ENCODE measurements at regions not wholly inside any gene's neighbourhood (a gene's known extent, or its start where the extent isn't known, plus 50 kb on each side); places are given as distances from the start of the nearest gene placed in this dataset.

- ChIA-PET CTCF (no interaction called here), POLR2A (no interaction called here)
- DNase-seq (ENCODE audit: extremely low spot score) = no peak
- no peak for TF ChIP-seq CTCF (IDR thresholded peaks at IDR 0.05; ENCODE audit: control extremely low read depth, extremely low read depth, low read depth, missing control alignments)
Observed at GRCh38 chr3:117495620-117496019, 786.0 kb downstream of the TUSC7 start.

GRCh38 chr3:117499189-117499870 is 789.8 kb downstream of the TUSC7 start:
- no peak for TF ChIP-seq CTCF (IDR thresholded peaks at IDR 0.05; ENCODE audit: control extremely low read depth, extremely low read depth, low read depth, missing control alignments)
- no peak for DNase-seq (ENCODE audit: extremely low spot score)
- ChIA-PET CTCF (interaction anchor here (0.8 to 3.3 kb wide), 4 partner anchors 10 to 28 kb away, joined by 3 to 14 read pairs (median 3); no protein-coding TSS in a partner anchor), POLR2A (no interaction called here)

GRCh38 chr3:117507958-117508357 is 798.4 kb downstream of the TUSC7 start:
- TF ChIP-seq CTCF (IDR thresholded peaks at IDR 0.05; ENCODE audit: control extremely low read depth, extremely low read depth, low read depth, missing control alignments) = no peak
- ChIA-PET POLR2A (no interaction called here), CTCF (interaction anchor here (1.1 to 4.2 kb wide), 3 partner anchors 8 to 449 kb away, joined by 3 to 14 read pairs (median 3); no protein-coding TSS in a partner anchor)
- DNase-seq (ENCODE audit: extremely low spot score) = no peak

- no peak for DNase-seq (ENCODE audit: extremely low spot score)
- no peak for TF ChIP-seq CTCF (IDR thresholded peaks at IDR 0.05; ENCODE audit: control extremely low read depth, extremely low read depth, low read depth, missing control alignments)
- ChIA-PET POLR2A (no interaction called here), CTCF (interaction anchor here (4.2 kb wide), 1 partner anchor 10 kb away, joined by 14 read pairs; no protein-coding TSS in a partner anchor)
Observed at GRCh38 chr3:117509858-117510257, 800.3 kb downstream of the TUSC7 start.

GRCh38 chr3:117510396-117510795 is 800.8 kb downstream of the TUSC7 start:
- TF ChIP-seq CTCF (IDR thresholded peaks at IDR 0.05; ENCODE audit: control extremely low read depth, extremely low read depth, low read depth, missing control alignments) = no peak
- CTCF ChIA-PET = interaction anchor here (4.2 kb wide), 1 partner anchor 11 kb away, joined by 14 read pairs; no protein-coding TSS in a partner anchor
- DNase-seq (ENCODE audit: extremely low spot score) = no peak
- POLR2A ChIA-PET = no interaction called here

- POLR2A ChIA-PET = no interaction called here
- TF ChIP-seq CTCF (IDR thresholded peaks at IDR 0.05; ENCODE audit: control extremely low read depth, extremely low read depth, low read depth, missing control alignments) = no peak
- CTCF ChIA-PET = no interaction called here
- no peak for DNase-seq (ENCODE audit: extremely low spot score)
Observed at GRCh38 chr3:117512975-117513374, 803.4 kb downstream of the TUSC7 start.
